Neural cell (in vitro differentiated cells): ENCODE measurements at regions not wholly inside any gene's neighbourhood (a gene's known extent, or its start where the extent isn't known, plus 50 kb on each side); places are given as distances from the start of the nearest gene placed in this dataset.

ENCODE experiments used
- H2AFZ ChIP-seq: fragments of 200-600, 300-800 bp; sonication (generic), shearing (Covaris generic); 2 replicates; pipeline ENCODE4 v1.6.0; 2014; ENCODE audit warnings: low read depth, mild to moderate bottlenecking, antibody characterized with exemption, low read length, moderate library complexity
- H3F3A ChIP-seq: fragments of 200-600 bp; shearing (Covaris generic); 2 replicates; pipeline ENCODE4 v1.6.1; 2016; ENCODE audit warnings: mild to moderate bottlenecking, moderate library complexity, mixed read lengths, antibody characterized with exemption, low read length; ENCODE audit not compliant: insufficient read depth, poor library complexity, severe bottlenecking
- H3K27ac ChIP-seq: fragments of 200-600, 300-800 bp; sonication (generic), shearing (Covaris generic); 2 replicates; pipeline ENCODE4 v1.5.1; 2014; ENCODE audit warnings: mild to moderate bottlenecking, low read length, moderate library complexity
- H3K27me3 ChIP-seq: fragments of 300-800, 200-600 bp; sonication (generic), shearing (Covaris generic); 2 replicates; pipeline ENCODE4 v1.6.0; 2014; ENCODE audit warnings: mild to moderate bottlenecking, low read depth, low read length, moderate library complexity; ENCODE audit not compliant: insufficient read depth
- H3K36me3 ChIP-seq: fragments of 300-800, 200-600 bp; sonication (generic), shearing (Covaris generic); 2 replicates; pipeline ENCODE4 v1.5.1; 2014; ENCODE audit warnings: mild to moderate bottlenecking, antibody characterized with exemption, low read length, moderate library complexity; ENCODE audit not compliant: insufficient read depth
- H3K4me2 ChIP-seq: fragments of 300-800, 200-600 bp; sonication (generic), shearing (Covaris generic); 2 replicates; pipeline ENCODE4 v1.6.0; 2014; ENCODE audit warnings: mild to moderate bottlenecking, low read length
- H3K4me3 ChIP-seq: fragments of 300-800, 200-600 bp; sonication (generic), shearing (Covaris generic); 2 replicates; pipeline ENCODE4 v1.5.1; 2014; ENCODE audit warnings: mild to moderate bottlenecking, low read length, moderate library complexity
- H3K79me2 ChIP-seq: fragments of 200-600 bp; shearing (Covaris generic); replicated peaks from 2 replicates; pipeline ENCODE4 v1.6.0; 2014; ENCODE audit warnings: mild to moderate bottlenecking, low read length, moderate library complexity; ENCODE audit not compliant: insufficient read depth
- H3K9ac ChIP-seq: fragments of 300-800, 200-600 bp; sonication (generic), shearing (Covaris generic); 2 replicates; pipeline ENCODE4 v1.6.1; 2016; ENCODE audit warnings: mild to moderate bottlenecking, low read length, mixed read lengths
- H3K9me2 ChIP-seq: fragments of 200-600 bp; shearing (Covaris generic); 2 replicates; pipeline ENCODE4 v1.6.1; 2016; ENCODE audit warnings: mild to moderate bottlenecking, low read length, mixed read lengths; ENCODE audit not compliant: insufficient read depth
- H3K9me3 ChIP-seq: fragments of 200-600, 300-800 bp; sonication (generic), shearing (Covaris generic); 2 replicates; pipeline ENCODE4 v1.6.1; 2016; ENCODE audit warnings: mild to moderate bottlenecking, mixed run types, low read length, moderate library complexity, mixed read lengths
- H4K20me1 ChIP-seq: fragments of 200-600 bp; shearing (Covaris generic); 2 replicates; pipeline ENCODE4 v1.6.1; 2016; ENCODE audit warnings: mild to moderate bottlenecking, mixed run types; ENCODE audit not compliant: insufficient read depth
- CTCF ChIP-seq: fragments of 450-650 bp; IDR thresholded peaks from 2 replicates; pipeline ENCODE4 v1.5.1; 2014; ENCODE audit warnings: antibody characterized with exemption, mild to moderate bottlenecking, moderate library complexity; ENCODE audit not compliant: poor library complexity, severe bottlenecking
- EP300 ChIP-seq: fragments of 450-650 bp; conservative IDR thresholded peaks from 2 replicates; pipeline ENCODE4 v1.6.1; 2014; ENCODE audit warnings: antibody characterized with exemption, mild to moderate bottlenecking, moderate library complexity; ENCODE audit not compliant: poor library complexity, severe bottlenecking
- EZH2 ChIP-seq: fragments of 200-600, 300-800 bp; shearing (Covaris generic), sonication (generic); IDR thresholded peaks from 2 replicates; pipeline ENCODE4 v1.6.1; 2014; ENCODE audit warnings: antibody characterized with exemption, low read length, borderline replicate concordance, mild to moderate bottlenecking; ENCODE audit not compliant: insufficient read depth, poor library complexity, severe bottlenecking
- MXI1 ChIP-seq: fragments of 450-650 bp; conservative IDR thresholded peaks from 2 replicates; pipeline ENCODE4 v1.6.1; 2014; ENCODE audit warnings: antibody characterized with exemption, mild to moderate bottlenecking; ENCODE audit not compliant: poor library complexity, severe bottlenecking
- POLR2AphosphoS5 ChIP-seq: IDR thresholded peaks from 2 replicates; pipeline ENCODE4 v1.6.1; 2012
- RAD21 ChIP-seq: fragments of 450-650 bp; conservative IDR thresholded peaks from 2 replicates; pipeline ENCODE4 v1.6.1; 2014; ENCODE audit warnings: antibody characterized with exemption, mild to moderate bottlenecking, moderate library complexity
- SMC3 ChIP-seq: fragments of 450-650 bp; conservative IDR thresholded peaks from 2 replicates; pipeline ENCODE4 v1.6.1; 2014; ENCODE audit warnings: antibody characterized with exemption, mild to moderate bottlenecking, moderate library complexity; ENCODE audit not compliant: poor library complexity
- TAF1 ChIP-seq: IDR thresholded peaks from 2 replicates; pipeline ENCODE4 v1.6.1; 2012; ENCODE audit warnings: low read depth
- TF ChIP-seq, protein P1 (sequence below): IDR thresholded peaks from 2 replicates; pipeline ENCODE4 v1.6.1; 2012; ENCODE audit warnings: borderline replicate concordance

DNA sequence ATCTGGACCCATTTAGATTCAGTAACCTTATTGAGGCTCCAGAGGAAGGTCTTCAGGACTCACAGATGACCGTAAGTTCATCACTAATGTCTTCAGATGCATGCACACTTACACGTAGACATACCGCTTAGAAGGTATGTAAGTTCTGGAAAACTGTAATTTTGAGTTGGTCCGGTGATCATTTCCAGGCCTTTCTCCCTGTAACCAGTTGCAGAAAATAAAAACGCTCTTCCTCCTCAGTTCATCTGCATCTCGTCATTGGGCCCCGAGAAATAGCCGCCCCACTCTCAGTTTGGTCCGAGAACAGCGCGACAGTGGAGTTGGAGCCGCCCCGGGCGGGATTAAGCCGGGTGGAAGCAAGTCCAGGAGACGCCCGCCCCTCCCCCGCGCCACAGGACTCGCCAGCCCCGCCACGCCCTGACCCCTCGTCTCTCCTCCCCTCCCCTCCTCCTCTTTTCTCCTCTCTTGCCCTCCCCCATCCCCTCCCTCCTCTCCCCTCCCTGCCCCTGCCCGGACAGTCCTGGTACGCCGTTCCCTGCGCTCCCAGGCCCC lies 83.7 kb downstream of the TNFAIP2 start:
- Histone ChIP-seq H3K79me2 (no peaks in the 10 kb centered on the region), H3K9ac (no peak overlapping the region), H3K9me3 (peaks cover 3% of the 10 kb centered on the region), H3K36me3 (no peaks in the 10 kb centered on the region), H3K4me2 (no peak overlapping the region), H3K9me2 (no peaks in the 10 kb centered on the region), H3K4me3 (peak overlapping the region; percentile 56), H3K27me3 (peaks cover 28% of the 10 kb centered on the region), H2AFZ (no peak overlapping the region), H3F3A (no peaks in the 10 kb centered on the region), H4K20me1 (no peaks in the 10 kb centered on the region), H3K27ac (no peak overlapping the region)
- TF ChIP-seq SMC3, result no peak

- Histone ChIP-seq H3K27ac (no peak overlapping the region), H3K36me3 (no peaks in the 10 kb centered on the region), H2AFZ (no peak overlapping the region), H3F3A (no peaks in the 10 kb centered on the region), H3K9me2 (no peaks in the 10 kb centered on the region), H3K4me2 (no peak overlapping the region), H4K20me1 (no peaks in the 10 kb centered on the region), H3K27me3 (peaks cover 28% of the 10 kb centered on the region), H3K4me3 (peak overlapping the region; percentile 56), H3K9me3 (peaks cover 3% of the 10 kb centered on the region), H3K9ac (no peak overlapping the region), H3K79me2 (no peaks in the 10 kb centered on the region)
- TF ChIP-seq RAD21, result no peak
- TF ChIP-seq, protein P1, sequence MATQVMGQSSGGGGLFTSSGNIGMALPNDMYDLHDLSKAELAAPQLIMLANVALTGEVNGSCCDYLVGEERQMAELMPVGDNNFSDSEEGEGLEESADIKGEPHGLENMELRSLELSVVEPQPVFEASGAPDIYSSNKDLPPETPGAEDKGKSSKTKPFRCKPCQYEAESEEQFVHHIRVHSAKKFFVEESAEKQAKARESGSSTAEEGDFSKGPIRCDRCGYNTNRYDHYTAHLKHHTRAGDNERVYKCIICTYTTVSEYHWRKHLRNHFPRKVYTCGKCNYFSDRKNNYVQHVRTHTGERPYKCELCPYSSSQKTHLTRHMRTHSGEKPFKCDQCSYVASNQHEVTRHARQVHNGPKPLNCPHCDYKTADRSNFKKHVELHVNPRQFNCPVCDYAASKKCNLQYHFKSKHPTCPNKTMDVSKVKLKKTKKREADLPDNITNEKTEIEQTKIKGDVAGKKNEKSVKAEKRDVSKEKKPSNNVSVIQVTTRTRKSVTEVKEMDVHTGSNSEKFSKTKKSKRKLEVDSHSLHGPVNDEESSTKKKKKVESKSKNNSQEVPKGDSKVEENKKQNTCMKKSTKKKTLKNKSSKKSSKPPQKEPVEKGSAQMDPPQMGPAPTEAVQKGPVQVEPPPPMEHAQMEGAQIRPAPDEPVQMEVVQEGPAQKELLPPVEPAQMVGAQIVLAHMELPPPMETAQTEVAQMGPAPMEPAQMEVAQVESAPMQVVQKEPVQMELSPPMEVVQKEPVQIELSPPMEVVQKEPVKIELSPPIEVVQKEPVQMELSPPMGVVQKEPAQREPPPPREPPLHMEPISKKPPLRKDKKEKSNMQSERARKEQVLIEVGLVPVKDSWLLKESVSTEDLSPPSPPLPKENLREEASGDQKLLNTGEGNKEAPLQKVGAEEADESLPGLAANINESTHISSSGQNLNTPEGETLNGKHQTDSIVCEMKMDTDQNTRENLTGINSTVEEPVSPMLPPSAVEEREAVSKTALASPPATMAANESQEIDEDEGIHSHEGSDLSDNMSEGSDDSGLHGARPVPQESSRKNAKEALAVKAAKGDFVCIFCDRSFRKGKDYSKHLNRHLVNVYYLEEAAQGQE, result no peak
- no peak for TF ChIP-seq EZH2
- no peak for TF ChIP-seq CTCF
- no peak for TF ChIP-seq POLR2AphosphoS5
- TF ChIP-seq SMC3, result no peak
- no peak for TF ChIP-seq EP300
- no peak for TF ChIP-seq TAF1
- no peak for TF ChIP-seq MXI1
Observed at GRCh38 chr14:103207388-103208072, 84.3 kb downstream of the TNFAIP2 start.
